Activated CD4-positive, alpha-beta T cell treated with anti-CD3 and anti-CD28 coated beads, Interleukin-2, amount 50 U/mL, for 48 hours (primary cell): ENCODE measurements at regions not wholly inside any gene's neighbourhood (a gene's known extent, or its start where the extent isn't known, plus 50 kb on each side); places are given as distances from the start of the nearest gene placed in this dataset.
A peak's percentile ranks its signal among the peaks of the same experiment; 100 is the strongest.
"Not testable (repeated sequence)": the region's sequence is repeated elsewhere in the genome, so short reads cannot be mapped to it uniquely, and the experiment has no call there.

Experiments
- DNase-seq, 2 experiments: peaks; one replicate each; pipeline ENCODE4 v3.0.0-alpha.2; 2020

DNA sequence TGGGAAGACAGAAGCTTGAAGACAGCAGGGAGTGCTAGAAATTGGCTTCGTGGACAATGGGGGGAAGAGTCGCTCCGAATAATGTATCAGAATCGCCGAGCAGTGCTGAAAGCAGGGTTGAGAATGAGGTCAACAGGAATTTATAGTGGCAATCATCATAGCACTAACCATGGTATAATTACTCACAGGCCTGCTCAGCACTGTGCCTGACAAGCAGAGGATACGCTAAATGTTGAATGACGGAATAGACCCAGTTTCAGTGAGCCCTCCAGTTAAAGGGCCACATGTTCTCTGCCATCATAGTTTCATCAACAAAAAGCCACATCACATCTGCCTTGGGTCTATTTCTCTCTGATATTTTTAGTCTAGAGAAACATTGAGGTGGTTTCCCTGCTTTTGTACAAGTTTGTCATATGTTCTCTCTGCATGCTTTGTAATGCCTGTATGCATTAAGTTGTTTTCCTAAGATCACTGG, 130.3 kb upstream of the EGLN3 start:
- DNase-seq: no peak

GRCh38 chr14:34079643-34080042, 128.8 kb upstream of the EGLN3 start:
- not testable (repeated sequence) for DNase-seq

GRCh38 chr14:34078117-34078743, 127.4 kb upstream of the EGLN3 start:
- DNase-seq: no peak

DNA sequence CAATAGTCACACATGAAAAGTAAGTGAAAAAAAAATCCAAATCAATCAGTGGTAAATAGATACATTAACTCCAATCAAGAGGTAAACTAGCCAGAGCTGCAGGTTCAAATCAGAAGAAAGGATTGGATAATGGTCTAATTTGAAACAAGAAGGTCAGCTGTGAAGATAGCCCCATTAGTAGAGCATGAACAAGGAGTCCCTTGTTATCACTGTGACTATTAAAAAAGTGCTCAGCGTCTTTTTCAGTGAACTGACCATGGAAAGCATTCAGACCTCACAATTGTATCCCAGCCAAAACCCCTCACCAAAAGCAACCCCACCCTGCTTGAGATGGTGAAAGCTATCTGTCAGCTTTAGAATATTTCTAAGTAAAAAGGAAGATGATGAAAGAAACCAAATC, 125.0 kb upstream of the EGLN3 start:
- no peak for DNase-seq

DNA sequence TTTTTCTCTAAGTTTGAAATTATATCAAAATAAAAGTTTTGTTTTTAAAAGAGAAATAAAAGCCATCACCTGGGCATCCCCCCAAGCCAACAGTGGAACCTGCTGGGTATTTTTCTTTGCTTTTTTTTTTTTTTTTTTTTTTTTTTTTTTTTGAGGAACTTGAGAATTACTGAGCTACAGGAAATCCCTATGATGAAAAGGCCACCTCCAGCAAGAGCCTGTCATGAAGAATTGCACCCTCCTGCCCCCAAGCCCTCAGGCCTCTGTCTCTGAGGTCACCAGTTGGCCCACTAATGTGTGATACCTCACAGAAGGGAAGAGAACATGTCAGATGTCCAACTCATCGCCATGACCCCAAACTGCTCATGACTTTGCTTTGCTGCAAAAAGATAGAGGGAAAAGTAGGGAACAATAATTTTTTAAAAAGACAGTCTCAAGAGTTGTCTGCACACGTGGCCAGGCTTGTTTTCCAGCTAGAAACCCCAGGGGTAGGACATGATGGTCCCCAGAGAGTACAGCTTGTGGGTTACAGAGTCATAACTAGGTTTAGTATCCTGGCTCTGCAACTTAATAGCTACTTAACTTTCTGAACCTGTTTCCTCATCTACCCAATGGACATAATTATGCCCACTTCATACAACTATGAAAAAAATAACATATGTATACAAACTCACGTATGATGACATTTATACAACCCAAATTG, 124.3 kb upstream of the EGLN3 start:
- DNase-seq: no peak

- no peak for DNase-seq
Observed at GRCh38 chr14:34072921-34073320, 122.0 kb upstream of the EGLN3 start.

- no peak for DNase-seq
Observed at GRCh38 chr14:34072401-34072800, 121.5 kb upstream of the EGLN3 start.

DNA sequence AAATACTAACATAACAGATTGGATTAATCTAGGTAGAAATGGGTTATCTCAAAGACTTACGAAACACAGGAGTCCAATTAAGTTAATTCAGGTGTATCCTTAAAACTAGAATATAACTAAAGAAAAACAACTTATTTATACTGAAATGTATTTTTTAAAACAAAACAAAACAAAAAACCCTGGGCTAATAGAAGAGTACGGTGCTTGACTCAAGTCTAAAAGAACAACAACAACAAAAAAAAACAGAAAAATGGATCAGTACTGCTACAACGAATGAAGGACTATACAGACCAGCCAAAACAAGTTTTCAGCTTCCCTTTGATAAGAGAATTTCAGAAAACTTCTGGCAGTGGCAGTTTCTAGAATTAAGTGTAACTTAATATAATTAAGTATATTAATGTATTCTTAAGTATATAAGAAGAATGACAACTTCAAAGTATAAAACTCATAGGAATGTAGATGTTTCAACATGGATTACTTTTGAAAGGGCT, 120.1 kb upstream of the EGLN3 start:
- DNase-seq: no peak

- no peak for DNase-seq
Observed at GRCh38 chr14:34069854-34070582, 119.1 kb upstream of the EGLN3 start.

GRCh38 chr14:34067587-34067986, 116.7 kb upstream of the EGLN3 start:
- no peak for DNase-seq

- no peak for DNase-seq
Observed at GRCh38 chr14:34065690-34066391, 115.0 kb upstream of the EGLN3 start.

- DNase-seq: no peak
Observed at GRCh38 chr14:34065236-34065635, 114.4 kb upstream of the EGLN3 start.

DNA sequence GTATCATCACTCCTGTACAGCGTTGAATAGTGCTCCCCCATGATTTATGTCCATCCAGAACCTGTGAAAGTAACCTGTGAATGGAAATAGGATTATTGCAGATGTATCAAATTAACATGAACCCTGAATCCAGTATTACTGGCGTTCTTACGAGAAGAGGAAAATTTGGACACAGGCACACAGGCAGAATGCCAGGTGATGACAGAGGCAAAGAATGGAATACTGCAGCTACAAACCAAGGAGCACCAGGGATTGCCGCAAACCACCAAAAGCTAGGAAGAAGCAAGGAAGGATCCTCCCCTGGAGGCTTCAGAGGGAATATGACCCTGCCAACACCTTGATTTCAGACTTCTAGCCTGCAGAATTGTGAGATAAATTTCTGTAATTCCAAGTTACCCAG, 113.5 kb upstream of the EGLN3 start:
- no peak for DNase-seq

- no peak for DNase-seq
Observed at GRCh38 chr14:34063470-34064164, 112.7 kb upstream of the EGLN3 start.

GRCh38 chr14:34063042-34063441, 112.2 kb upstream of the EGLN3 start:
- no peak for DNase-seq

GRCh38 chr14:34062353-34062973, 111.6 kb upstream of the EGLN3 start:
- no peak for DNase-seq

- no peak for DNase-seq
Observed at GRCh38 chr14:34060651-34060999, 109.8 kb upstream of the EGLN3 start.

GRCh38 chr14:34059925-34060650, 109.2 kb upstream of the EGLN3 start:
- DNase-seq: peak; percentile 67 to 72

DNA sequence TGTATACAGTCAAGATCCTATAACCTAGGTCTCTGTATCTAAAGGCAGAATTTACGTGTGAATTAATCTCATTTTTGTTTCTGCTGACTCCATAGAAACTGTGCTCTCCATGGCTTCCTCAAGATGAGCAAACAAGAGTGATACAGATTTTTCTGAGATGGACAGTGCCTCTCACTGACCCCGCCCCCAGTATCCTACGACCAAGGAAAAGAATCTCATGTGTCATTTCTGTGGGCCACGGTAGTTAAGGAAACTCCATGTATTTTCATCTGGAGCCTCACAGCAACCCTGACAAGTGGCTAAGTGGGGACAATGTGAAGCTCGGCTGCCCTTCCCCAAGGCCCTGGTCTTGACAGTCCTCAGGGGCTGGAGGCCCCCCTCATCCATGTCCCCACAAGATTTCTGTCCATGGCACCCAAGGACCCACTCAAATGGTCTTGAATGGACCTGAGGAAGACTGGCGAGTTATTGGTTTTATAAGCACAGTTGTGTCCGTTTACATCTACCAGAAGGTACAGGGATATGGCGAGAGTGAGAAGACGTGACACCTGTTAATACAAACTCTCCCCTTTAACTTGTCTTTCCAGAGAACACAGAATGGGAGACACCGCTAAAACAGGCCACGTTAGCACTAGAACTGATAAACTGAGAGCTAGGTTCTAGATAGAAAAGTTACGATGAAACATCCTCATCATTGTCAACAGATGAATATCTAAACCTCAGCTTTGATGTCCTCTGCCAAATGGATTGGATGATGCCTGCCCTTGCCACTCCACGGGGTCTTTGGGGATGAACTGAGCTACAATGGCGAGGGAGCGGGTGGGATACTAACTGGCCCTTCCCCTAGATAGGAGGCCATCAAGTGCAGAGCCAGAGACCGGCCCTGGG, 108.4 kb upstream of the EGLN3 start:
- DNase-seq: no peak

DNA sequence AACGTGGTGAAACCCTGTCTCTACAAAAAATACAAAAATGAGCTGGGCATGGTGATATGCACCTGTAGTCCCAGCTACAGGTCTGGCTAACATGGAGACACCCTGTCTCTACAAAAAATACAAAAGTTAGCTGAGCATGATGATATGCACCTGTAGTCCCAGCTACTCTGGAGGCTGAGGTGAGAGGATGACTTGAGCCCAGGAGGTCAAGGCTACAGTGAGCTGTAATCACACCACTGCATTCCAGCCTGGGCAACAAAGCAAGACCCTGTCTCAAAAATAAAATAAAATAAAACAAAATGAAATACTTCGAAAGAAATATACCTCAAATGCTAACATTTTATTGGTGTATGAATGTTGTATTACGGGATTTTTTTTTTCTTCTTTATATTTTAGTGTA, 107.6 kb upstream of the EGLN3 start:
- DNase-seq: no peak
